DND-41 (cell line): ENCODE measurements at regions not wholly inside any gene's neighbourhood (a gene's known extent, or its start where the extent isn't known, plus 50 kb on each side); places are given as distances from the start of the nearest gene placed in this dataset.

Experiments used
- EZH2 ChIP-seq: IDR thresholded peaks from 3 replicates; pipeline ENCODE4 v1.6.1; 2012; ENCODE audit warnings: borderline replicate concordance, low read depth, mild to moderate bottlenecking, moderate library complexity, low read length, inconsistent platforms; ENCODE audit not compliant: severe bottlenecking
- TF ChIP-seq, protein P1 (sequence below): IDR thresholded peaks from 2 replicates; pipeline ENCODE4 v1.5.1; 2012; ENCODE audit warnings: borderline replicate concordance, low read length, moderate library complexity, mild to moderate bottlenecking; ENCODE audit not compliant: poor library complexity, severe bottlenecking; ENCODE audit errors: extremely low read depth

DNA sequence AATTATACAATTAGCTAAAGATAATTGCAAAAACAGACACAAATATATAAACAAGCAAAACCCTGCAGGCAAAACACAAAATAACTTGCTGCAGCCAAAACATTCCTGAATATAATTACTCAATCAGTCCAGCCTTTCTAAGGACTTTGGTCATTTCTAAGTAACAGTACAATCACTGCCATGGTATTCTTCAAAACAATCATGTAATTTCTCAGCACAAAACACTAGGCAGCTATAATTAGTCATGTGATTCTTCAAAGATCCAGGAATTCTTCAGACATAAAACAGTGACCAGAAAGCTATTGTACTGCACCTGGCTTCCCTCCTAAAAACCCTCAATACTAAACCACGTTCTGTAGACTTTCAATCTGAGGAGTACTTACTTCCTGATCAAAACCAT, 881.1 kb downstream of the EPHA7 start:
- TF ChIP-seq, protein P1, sequence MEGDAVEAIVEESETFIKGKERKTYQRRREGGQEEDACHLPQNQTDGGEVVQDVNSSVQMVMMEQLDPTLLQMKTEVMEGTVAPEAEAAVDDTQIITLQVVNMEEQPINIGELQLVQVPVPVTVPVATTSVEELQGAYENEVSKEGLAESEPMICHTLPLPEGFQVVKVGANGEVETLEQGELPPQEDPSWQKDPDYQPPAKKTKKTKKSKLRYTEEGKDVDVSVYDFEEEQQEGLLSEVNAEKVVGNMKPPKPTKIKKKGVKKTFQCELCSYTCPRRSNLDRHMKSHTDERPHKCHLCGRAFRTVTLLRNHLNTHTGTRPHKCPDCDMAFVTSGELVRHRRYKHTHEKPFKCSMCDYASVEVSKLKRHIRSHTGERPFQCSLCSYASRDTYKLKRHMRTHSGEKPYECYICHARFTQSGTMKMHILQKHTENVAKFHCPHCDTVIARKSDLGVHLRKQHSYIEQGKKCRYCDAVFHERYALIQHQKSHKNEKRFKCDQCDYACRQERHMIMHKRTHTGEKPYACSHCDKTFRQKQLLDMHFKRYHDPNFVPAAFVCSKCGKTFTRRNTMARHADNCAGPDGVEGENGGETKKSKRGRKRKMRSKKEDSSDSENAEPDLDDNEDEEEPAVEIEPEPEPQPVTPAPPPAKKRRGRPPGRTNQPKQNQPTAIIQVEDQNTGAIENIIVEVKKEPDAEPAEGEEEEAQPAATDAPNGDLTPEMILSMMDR: no peak
- TF ChIP-seq EZH2: no peak
